H1 (cell line): ENCODE measurements at regions not wholly inside any gene's neighbourhood (a gene's known extent, or its start where the extent isn't known, plus 50 kb on each side); places are given as distances from the start of the nearest gene placed in this dataset.
A peak's percentile ranks its signal among the peaks of the same experiment; 100 is the strongest.

Source experiments
- CTCF ChIA-PET: fragments of 300-600 bp; sonication (Branson Sonifier 250); formaldehyde crosslinking; loops from one replicate; lab custom pipeline; 2021; ENCODE audit not compliant: partially characterized antibody; lab: Charles Lee
- POLR2A ChIA-PET: fragments of 300-600 bp; sonication (Branson Sonifier 250); formaldehyde crosslinking; loops from one replicate; lab custom pipeline; 2021; ENCODE audit warnings: inconsistent platforms; ENCODE audit not compliant: partially characterized antibody; lab: Charles Lee
- DNase-seq, 2 experiments: peaks; one replicate each; pipeline versions ENCODE4 v3.0.0 to v3.0.0-alpha.2; 2010 to 2022; ENCODE audit warnings: low spot score in 2 of 2, low read depth in 1 of 2, mixed read lengths in 1 of 2
- FAIRE-seq: peaks from 2 replicates; lab custom pipeline; 2011; peaks lifted over from hg19 to GRCh38; lab: Jason Lieb, UNC
- H2AFZ ChIP-seq: 2 replicates; pipeline ENCODE4 v1.8.1; 2012; ENCODE audit warnings: low read length, inconsistent platforms
- H2AK5ac ChIP-seq: 2 replicates; pipeline ENCODE4 v1.6.1; 2013; ENCODE audit warnings: low read depth, low read length
- H2BK120ac ChIP-seq: replicated peaks from 2 replicates; pipeline ENCODE3; 2013; ENCODE audit warnings: low read depth, low read length, inconsistent platforms
- H2BK12ac ChIP-seq: 2 replicates; pipeline ENCODE4 v1.6.1; 2013; ENCODE audit warnings: low read depth, low read length
- H2BK15ac ChIP-seq: 2 replicates; pipeline ENCODE4 v1.6.1; 2013; ENCODE audit warnings: low read length
- H2BK20ac ChIP-seq: 2 replicates; pipeline ENCODE4 v1.6.1; 2013; ENCODE audit warnings: low read length
- H2BK5ac ChIP-seq: 2 replicates; pipeline ENCODE4 v1.6.1; 2013; ENCODE audit warnings: low read depth, low read length
- H3K14ac ChIP-seq: 2 replicates; pipeline ENCODE4 v1.6.1; 2013; ENCODE audit warnings: inconsistent platforms; ENCODE audit not compliant: insufficient read length
- H3K18ac ChIP-seq: 2 replicates; pipeline ENCODE4 v1.6.1; 2013; ENCODE audit warnings: low read length; ENCODE audit errors: extremely low read depth
- H3K23ac ChIP-seq: 2 replicates; pipeline ENCODE4 v1.6.1; 2013; ENCODE audit warnings: inconsistent platforms; ENCODE audit not compliant: insufficient read length
- H3K23me2 ChIP-seq: 2 replicates; pipeline ENCODE4 v1.6.1; 2013; ENCODE audit warnings: low read depth, low read length
- H3K27ac ChIP-seq: 2 replicates; pipeline ENCODE4 v1.6.1; 2011; ENCODE audit warnings: low read depth, low read length, inconsistent platforms
- H3K27me3 ChIP-seq, 4 experiments: replicated peaks in 1 of 4; 1 replicate in 1 of 4; 2 replicates in 3 of 4; pipeline versions ENCODE4 v1.6.1 to v1.8.1; 2011 to 2013; ENCODE audit warnings: low read length in 3 of 4, mild to moderate bottlenecking in 3 of 4, inconsistent platforms in 2 of 4, mixed read lengths in 2 of 4, moderate library complexity in 1 of 4; ENCODE audit not compliant: control insufficient read depth in 3 of 4, insufficient read depth in 3 of 4; ENCODE audit errors: extremely low read depth in 1 of 4
- H3K36me3 ChIP-seq, 4 experiments: 2 replicates each; pipeline versions ENCODE4 v1.6.1 to v1.8.1; 2011 to 2013; ENCODE audit warnings: mild to moderate bottlenecking in 4 of 4, low read length in 3 of 4, moderate library complexity in 2 of 4, control low read depth in 1 of 4, inconsistent platforms in 1 of 4; ENCODE audit not compliant: insufficient read depth in 4 of 4, control insufficient read depth in 2 of 4
- H3K4ac ChIP-seq: replicated peaks from 2 replicates; pipeline ENCODE3; 2013; ENCODE audit warnings: low read length, low read depth, mixed read lengths, inconsistent platforms; ENCODE audit not compliant: insufficient read length
- H3K4me1 ChIP-seq, 4 experiments: replicated peaks in 1 of 4; 1 replicate in 1 of 4; 2 replicates in 3 of 4; pipeline versions ENCODE4 v1.6.1 to v1.8.1; 2011 to 2013; ENCODE audit warnings: low read length in 3 of 4, inconsistent platforms in 2 of 4, mixed read lengths in 1 of 4; ENCODE audit not compliant: insufficient read depth in 4 of 4, control insufficient read depth in 3 of 4
- H3K4me2 ChIP-seq, 2 experiments: 2 replicates each; pipeline versions ENCODE4 v1.6.1 to v1.8.1; 2011 to 2013; ENCODE audit warnings: low read depth in 2 of 2, low read length in 2 of 2, control low read depth in 1 of 2, inconsistent platforms in 1 of 2, mild to moderate bottlenecking in 1 of 2; ENCODE audit not compliant: insufficient read depth in 1 of 2
- H3K4me3 ChIP-seq, 4 experiments: fragments of 200-600, 300-600 bp in 1 of 4; sonication (generic), shearing (Covaris generic), sonication (Bioruptor Twin) in 1 of 4; 2 replicates each; pipeline versions ENCODE4 v1.5.1 to v1.8.1; 2011 to 2016; ENCODE audit warnings: low read length in 4 of 4, low read depth in 3 of 4, control low read depth in 2 of 4, inconsistent platforms in 2 of 4, mild to moderate bottlenecking in 2 of 4, mixed read lengths in 1 of 4, moderate library complexity in 1 of 4; ENCODE audit not compliant: insufficient read depth in 2 of 4; ENCODE audit errors: extremely low read depth in 1 of 4
- H3K56ac ChIP-seq: replicated peaks from 2 replicates; pipeline ENCODE3; 2013; ENCODE audit warnings: low read depth, mild to moderate bottlenecking, mixed read lengths, low read length, inconsistent platforms; ENCODE audit not compliant: insufficient read length
- H3K79me1 ChIP-seq: 2 replicates; pipeline ENCODE4 v1.6.1; 2013; ENCODE audit warnings: low read depth, low read length, control low read depth
- H3K79me2 ChIP-seq, 2 experiments: 2 replicates each; pipeline versions ENCODE4 v1.6.1 to v1.8.1; 2012 to 2013; ENCODE audit warnings: low read length in 2 of 2, mild to moderate bottlenecking in 2 of 2, inconsistent platforms in 1 of 2; ENCODE audit not compliant: insufficient read depth in 2 of 2, control insufficient read depth in 1 of 2
- H3K9ac ChIP-seq, 4 experiments: replicated peaks in 1 of 4; 1 replicate in 1 of 4; 2 replicates in 3 of 4; pipeline versions ENCODE4 v1.6.1 to v1.8.1; 2011 to 2013; ENCODE audit warnings: low read depth in 3 of 4, low read length in 3 of 4, control low read depth in 2 of 4, mild to moderate bottlenecking in 2 of 4, moderate library complexity in 2 of 4, inconsistent platforms in 1 of 4; ENCODE audit errors: extremely low read depth in 1 of 4
- H3K9me3 ChIP-seq, 2 experiments: 2 replicates each; pipeline versions ENCODE4 v1.6.1 to v1.8.1; 2012 to 2013; ENCODE audit warnings: mild to moderate bottlenecking in 2 of 2, moderate library complexity in 2 of 2, control low read depth in 1 of 2, inconsistent platforms in 1 of 2, low read depth in 1 of 2, low read length in 1 of 2, mixed read lengths in 1 of 2; ENCODE audit not compliant: insufficient read depth in 2 of 2
- H4K20me1 ChIP-seq, 2 experiments: replicated peaks in 1 of 2; 2 replicates each; pipeline versions ENCODE3 to v1.8.1; 2011 to 2013; ENCODE audit warnings: inconsistent platforms in 2 of 2, low read length in 2 of 2, mild to moderate bottlenecking in 1 of 2; ENCODE audit not compliant: insufficient read depth in 2 of 2, control insufficient read depth in 1 of 2
- H4K5ac ChIP-seq: 2 replicates; pipeline ENCODE4 v1.6.1; 2013; ENCODE audit warnings: low read length, low read depth, mixed read lengths, inconsistent platforms; ENCODE audit not compliant: insufficient read length
- H4K8ac ChIP-seq: 2 replicates; pipeline ENCODE4 v1.8.0; 2013; ENCODE audit warnings: mild to moderate bottlenecking, moderate library complexity, low read length, inconsistent platforms; ENCODE audit not compliant: insufficient read depth; ENCODE audit errors: extremely low read depth
- H4K91ac ChIP-seq: replicated peaks from 2 replicates; pipeline ENCODE3; 2013; ENCODE audit warnings: low read length, mixed read lengths, inconsistent platforms; ENCODE audit not compliant: insufficient read length
- BACH1 ChIP-seq: IDR thresholded peaks from 2 replicates; pipeline ENCODE4 v1.6.1; 2012; ENCODE audit warnings: low read length, improper control_type of control experiment
- HDAC2 ChIP-seq, 2 experiments: fragments of 300-600 bp in 1 of 2; sonication (generic) in 1 of 2; IDR thresholded peaks; 2 replicates each; pipeline ENCODE4 v1.6.1; 2011 to 2012; ENCODE audit warnings: low read depth in 2 of 2, low read length in 2 of 2, mild to moderate bottlenecking in 2 of 2, moderate library complexity in 2 of 2, borderline replicate concordance in 1 of 2, inconsistent platforms in 1 of 2
- MAFK ChIP-seq: IDR thresholded peaks from 2 replicates; pipeline ENCODE4 v1.6.1; 2012; ENCODE audit warnings: low read depth, mild to moderate bottlenecking, improper control_type of control experiment, low read length
- TAF1 ChIP-seq: IDR thresholded peaks from 2 replicates; pipeline ENCODE4 v1.6.1; 2011; ENCODE audit warnings: mild to moderate bottlenecking, low read depth, low read length
- WGBS, 2 experiments: shearing (Covaris generic) in 1 of 2; methylation state at CpG; one replicate each; pipeline versions ENCODE4 v1.1.6 to v1.1.7; 2013 to 2015; ENCODE audit warnings: low lambda C conversion rate in 2 of 2, mixed read lengths in 2 of 2, inconsistent platforms in 1 of 2, low coverage in 1 of 2, missing lambda C conversion rate in 1 of 2; ENCODE audit not compliant: insufficient replicate concordance in 2 of 2, insufficient coverage in 1 of 2, insufficient read length in 1 of 2; ENCODE audit errors: extremely low coverage in 1 of 2, missing lambda C conversion rate in 1 of 2; 5-methylcytosine and 5-hydroxymethylcytosine counted together

DNA sequence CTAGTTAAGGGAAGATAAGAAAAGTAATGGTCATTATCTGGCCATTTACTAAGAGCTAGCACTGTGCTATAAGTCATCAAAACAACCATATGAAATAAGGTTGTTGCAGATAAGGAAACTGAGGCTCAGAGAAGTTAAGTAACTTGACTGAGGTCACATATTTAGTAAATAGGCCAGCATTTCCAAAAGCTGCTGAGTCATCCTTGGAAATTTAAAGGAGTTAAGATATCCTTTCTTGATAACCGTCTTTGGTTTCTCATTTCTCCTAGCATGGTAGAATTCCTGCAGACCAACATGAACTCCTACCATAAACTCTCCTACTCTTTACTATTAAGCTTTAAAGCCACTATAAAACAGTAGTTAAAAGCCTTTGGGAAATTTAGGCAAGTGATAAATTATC lies 85.0 kb upstream of the PDZRN3 start:
- H3K36me3 ChIP-seq: no peaks in the 10 kb centered on the region
- no peaks in the 10 kb centered on the region for H3K27me3 ChIP-seq
- H4K5ac ChIP-seq: no peak overlapping the region
- 83% methylated on average over 1 of the region's 1 CpG; no CpG with 5 or more reads in 1 of the 2 experiments for WGBS, 2 experiments
- H3K79me1 ChIP-seq: no peaks in the 10 kb centered on the region
- ChIA-PET POLR2A (no interaction called here), CTCF (interaction anchor here (0.9 to 1.2 kb wide), 2 partner anchors 15 to 17 kb away, joined by 3 to 6 read pairs; no protein-coding TSS in a partner anchor)
- no peak for DNase-seq
- no peak overlapping the region for H2BK12ac ChIP-seq
- H2BK20ac ChIP-seq: no peak overlapping the region
- FAIRE-seq: no peak
- TF ChIP-seq TAF1 (no peak), HDAC2 (IDR thresholded peaks at IDR 0.05; ENCODE audit: borderline replicate concordance in 1 of 2, low read depth in 2 of 2, low read length in 2 of 2) (no peak), BACH1 (peak; percentile 63), MAFK (peak; percentile 35; the same call in 1 of the 2 replicates)
- H4K8ac ChIP-seq: no peak overlapping the region
- H4K20me1 ChIP-seq: no peaks in the 10 kb centered on the region
- H3K4me3 ChIP-seq: no peak overlapping the region
- H3K23me2 ChIP-seq: no peaks in the 10 kb centered on the region
- H2AFZ ChIP-seq: no peak overlapping the region; the same call in 1 of the 2 replicates
- no peaks in the 10 kb centered on the region for H3K4me1 ChIP-seq
- no peak overlapping the region for H3K23ac ChIP-seq
- H3K18ac ChIP-seq: no peak overlapping the region
- H4K91ac ChIP-seq: no peak overlapping the region
- H2AK5ac ChIP-seq: no peak overlapping the region
- no peaks in the 10 kb centered on the region for H3K9me3 ChIP-seq
- no peak overlapping the region for H3K9ac ChIP-seq
- no peak overlapping the region for H2BK15ac ChIP-seq
- no peak overlapping the region for H3K14ac ChIP-seq
- H3K4me2 ChIP-seq: no peak overlapping the region
- no peak overlapping the region for H2BK5ac ChIP-seq
- no peak overlapping the region for H3K4ac ChIP-seq
- no peaks in the 10 kb centered on the region; a peak in 1 of 4 replicates for H3K79me2 ChIP-seq
- H3K27ac ChIP-seq: no peak overlapping the region
- no peak overlapping the region for H3K56ac ChIP-seq
- H2BK120ac ChIP-seq: no peak overlapping the region
